ENCODE measurements at regions not wholly inside any gene's neighbourhood (a gene's known extent, or its start where the extent isn't known, plus 50 kb on each side); places are given as distances from the start of the nearest gene placed in this dataset.

DNA sequence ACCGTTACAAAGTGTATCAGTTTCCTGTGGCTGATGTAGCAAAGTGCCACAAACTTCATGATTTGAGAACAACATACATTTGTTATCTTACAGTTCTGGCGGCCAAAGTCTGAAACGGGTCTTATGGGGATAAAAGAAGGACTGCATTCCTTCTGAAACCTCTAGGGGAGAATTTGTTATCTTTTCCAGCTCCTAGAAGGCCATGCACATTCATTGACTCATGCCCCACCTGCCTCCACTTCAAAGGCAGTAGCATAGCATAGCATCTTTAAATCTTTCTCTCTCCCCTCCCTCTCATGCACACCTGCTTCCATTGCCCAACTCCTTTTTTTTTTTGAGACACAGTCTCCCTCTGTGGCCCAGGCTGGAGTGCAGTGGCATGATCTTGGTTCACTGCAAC lies 190.7 kb upstream of the DYNLRB2 start:
- TF ChIP-seq, protein P1, sequence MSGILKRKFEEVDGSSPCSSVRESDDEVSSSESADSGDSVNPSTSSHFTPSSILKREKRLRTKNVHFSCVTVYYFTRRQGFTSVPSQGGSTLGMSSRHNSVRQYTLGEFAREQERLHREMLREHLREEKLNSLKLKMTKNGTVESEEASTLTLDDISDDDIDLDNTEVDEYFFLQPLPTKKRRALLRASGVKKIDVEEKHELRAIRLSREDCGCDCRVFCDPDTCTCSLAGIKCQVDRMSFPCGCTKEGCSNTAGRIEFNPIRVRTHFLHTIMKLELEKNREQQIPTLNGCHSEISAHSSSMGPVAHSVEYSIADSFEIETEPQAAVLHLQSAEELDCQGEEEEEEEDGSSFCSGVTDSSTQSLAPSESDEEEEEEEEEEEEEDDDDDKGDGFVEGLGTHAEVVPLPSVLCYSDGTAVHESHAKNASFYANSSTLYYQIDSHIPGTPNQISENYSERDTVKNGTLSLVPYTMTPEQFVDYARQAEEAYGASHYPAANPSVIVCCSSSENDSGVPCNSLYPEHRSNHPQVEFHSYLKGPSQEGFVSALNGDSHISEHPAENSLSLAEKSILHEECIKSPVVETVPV (CRISPR knock-in tag; IDR thresholded peaks at IDR 0.05): no peak
- TF ChIP-seq ZFP30 (CRISPR knock-in tag; IDR thresholded peaks at IDR 0.05) (no peak), ARNTL (CRISPR knock-in tag; IDR thresholded peaks at IDR 0.05; ENCODE audit: borderline replicate concordance, low read depth) (no peak), ZNF8 (CRISPR knock-in tag; IDR thresholded peaks at IDR 0.05) (no peak), CSDC2 (CRISPR knock-in tag; IDR thresholded peaks at IDR 0.05) (no peak), ZNF565 (CRISPR knock-in tag; conservative IDR thresholded peaks at IDR 0.05; ENCODE audit: low read depth) (no peak)
